ENCODE measurements at regions not wholly inside any gene's neighbourhood (a gene's known extent, or its start where the extent isn't known, plus 50 kb on each side); places are given as distances from the start of the nearest gene placed in this dataset.

DNA sequence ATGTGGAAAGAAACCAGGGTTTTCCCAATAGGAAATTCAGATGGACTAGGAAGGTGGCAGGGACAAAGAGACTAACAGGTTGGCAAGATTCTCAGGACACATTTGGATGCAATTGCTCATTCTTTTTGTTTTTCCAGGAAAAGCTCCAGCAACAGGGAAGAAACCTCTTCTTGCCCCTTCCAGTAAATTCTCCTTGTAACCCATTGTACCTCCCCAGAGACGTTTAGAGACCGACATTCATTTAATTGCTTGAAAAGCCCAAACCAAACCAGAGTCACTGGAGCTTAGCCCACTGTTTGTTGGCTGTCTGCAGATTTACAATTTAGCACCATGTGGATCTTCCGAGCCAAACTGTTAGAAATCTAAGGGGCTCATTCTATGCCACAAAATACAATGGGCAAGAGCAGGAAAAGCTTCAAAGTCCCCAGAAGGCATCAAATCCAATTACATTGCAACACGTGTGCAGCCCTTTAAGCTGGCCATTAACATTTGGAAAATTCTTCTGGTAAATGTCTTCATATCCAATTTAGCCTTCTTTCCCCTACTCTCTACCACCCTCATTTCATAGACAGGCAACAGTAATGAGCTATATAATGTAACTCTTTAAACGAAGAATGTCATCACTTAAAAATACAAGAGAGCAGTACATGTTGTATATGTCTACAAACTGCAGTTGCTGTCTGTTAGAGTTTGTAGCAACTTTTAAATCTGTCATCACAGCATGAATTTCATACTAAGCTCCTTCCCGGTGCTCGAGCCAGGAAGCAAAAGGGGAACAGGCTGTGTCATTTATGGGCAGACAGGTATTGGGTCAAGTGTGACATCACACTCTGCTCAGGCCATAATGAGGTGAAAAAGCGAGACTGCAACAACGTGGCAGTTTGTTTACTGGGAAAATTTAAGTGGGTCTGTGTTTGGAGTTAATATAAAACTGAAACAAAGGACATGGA, 235.6 kb upstream of the HNRNPA3 start:
- TF ChIP-seq, protein P1, sequence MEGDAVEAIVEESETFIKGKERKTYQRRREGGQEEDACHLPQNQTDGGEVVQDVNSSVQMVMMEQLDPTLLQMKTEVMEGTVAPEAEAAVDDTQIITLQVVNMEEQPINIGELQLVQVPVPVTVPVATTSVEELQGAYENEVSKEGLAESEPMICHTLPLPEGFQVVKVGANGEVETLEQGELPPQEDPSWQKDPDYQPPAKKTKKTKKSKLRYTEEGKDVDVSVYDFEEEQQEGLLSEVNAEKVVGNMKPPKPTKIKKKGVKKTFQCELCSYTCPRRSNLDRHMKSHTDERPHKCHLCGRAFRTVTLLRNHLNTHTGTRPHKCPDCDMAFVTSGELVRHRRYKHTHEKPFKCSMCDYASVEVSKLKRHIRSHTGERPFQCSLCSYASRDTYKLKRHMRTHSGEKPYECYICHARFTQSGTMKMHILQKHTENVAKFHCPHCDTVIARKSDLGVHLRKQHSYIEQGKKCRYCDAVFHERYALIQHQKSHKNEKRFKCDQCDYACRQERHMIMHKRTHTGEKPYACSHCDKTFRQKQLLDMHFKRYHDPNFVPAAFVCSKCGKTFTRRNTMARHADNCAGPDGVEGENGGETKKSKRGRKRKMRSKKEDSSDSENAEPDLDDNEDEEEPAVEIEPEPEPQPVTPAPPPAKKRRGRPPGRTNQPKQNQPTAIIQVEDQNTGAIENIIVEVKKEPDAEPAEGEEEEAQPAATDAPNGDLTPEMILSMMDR (conservative IDR thresholded peaks at IDR 0.05; ENCODE audit: low read depth, low read length) = no peak
- TF ChIP-seq EZH2 (IDR thresholded peaks at IDR 0.05; ENCODE audit: borderline replicate concordance, low read depth, low read length, poor library complexity, severe bottlenecking) = no peak
